SKM-1 treated with dmso at 0.1 percent for 144 hours (cell line): ENCODE measurements at regions not wholly inside any gene's neighbourhood (a gene's known extent, or its start where the extent isn't known, plus 50 kb on each side); places are given as distances from the start of the nearest gene placed in this dataset.
A peak's percentile ranks its signal among the peaks of the same experiment; 100 is the strongest.
"Not testable (repeated sequence)": the region's sequence is repeated elsewhere in the genome, so short reads cannot be mapped to it uniquely, and the experiment has no call there.

Source experiments
- DNase-seq: peaks from one replicate; lab custom pipeline; 2025; ENCODE audit not compliant: unreplicated experiment; lab: John Stamatoyannopoulos, UW

DNA sequence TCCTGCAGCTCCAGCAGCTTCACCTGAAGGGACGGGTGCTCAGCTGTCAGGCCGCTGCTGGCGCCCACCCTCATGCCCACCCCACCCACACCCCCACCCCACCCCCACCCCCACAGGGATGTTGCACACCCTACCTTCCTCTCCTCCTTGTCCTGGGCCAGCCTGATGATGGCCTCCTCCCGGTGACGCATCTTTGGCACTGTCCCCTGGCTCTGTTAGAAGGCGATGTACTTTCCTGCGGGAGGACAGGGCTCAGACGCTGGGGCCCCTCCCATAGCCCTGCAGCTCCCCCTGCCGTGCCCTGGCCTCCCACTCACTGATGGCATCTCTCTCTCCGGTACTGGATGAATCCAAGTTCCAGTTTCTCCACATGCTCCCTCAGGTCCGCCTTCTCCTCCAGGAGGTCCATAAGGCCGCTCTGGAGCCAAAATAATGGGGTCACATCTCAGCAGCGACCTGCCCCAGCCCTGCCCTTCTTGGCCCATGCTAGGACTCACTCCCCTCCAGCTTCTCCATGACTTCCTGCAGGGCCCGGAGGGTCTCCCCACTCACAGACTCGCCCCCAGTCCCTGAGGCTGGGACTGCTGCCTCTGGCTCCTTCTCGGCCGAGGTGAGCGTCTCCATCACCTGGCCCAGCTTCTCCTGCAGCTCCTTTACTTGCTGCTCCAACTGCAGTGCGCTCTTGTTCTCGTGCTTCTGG lies 55.2 kb downstream of the GOLGA8B start:
- DNase-seq, result not testable (repeated sequence)

DNA sequence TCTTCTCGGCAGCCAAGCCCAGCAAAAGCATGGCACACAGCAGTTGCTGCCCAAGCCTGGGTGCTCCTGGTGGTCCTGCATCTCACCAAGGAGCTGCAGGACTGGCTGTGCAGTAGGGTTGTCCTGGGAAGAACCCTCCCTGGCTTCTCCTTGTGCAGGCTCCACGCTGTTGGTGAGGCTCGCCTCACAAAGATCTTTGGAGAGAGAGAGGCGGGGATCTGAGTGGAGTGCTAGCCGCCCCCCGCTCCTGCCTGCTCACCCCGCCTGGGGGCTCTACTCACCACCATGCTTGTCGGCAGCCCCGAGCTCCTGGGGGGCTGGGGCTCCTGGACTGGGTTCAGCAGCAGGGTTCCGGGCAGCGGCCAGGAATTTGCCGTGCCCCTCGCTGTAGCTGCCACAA lies 55.8 kb downstream of the GOLGA8B start:
- not testable (repeated sequence) for DNase-seq

- DNase-seq, result not testable (repeated sequence)
Observed at GRCh38 chr15:34523849-34524248, 59.6 kb downstream of the GOLGA8B start.

DNA sequence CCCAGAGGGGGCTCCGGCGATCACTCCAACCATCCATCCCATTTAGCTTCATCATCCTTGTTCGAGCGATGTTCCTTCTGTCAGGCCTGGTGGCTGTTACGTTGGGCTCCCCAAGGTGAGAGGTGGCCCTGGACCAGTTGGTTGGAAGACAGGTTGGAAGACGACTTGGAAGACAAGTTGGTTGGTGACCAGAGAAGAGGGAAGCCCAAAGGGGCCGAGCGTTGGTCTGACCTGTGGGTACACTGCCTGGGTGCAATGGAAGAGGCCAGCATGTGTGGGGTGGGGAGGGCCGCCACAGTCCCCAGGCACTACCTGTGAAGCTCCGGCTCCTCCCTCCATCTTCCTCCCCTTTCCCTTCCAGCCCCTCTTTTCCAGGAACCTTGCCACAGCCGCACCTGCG lies 60.9 kb downstream of the GOLGA8B start:
- DNase-seq, result not testable (repeated sequence)

GRCh38 chr15:34521802-34522485 lies 61.5 kb downstream of the GOLGA8B start:
- DNase-seq, result not testable (repeated sequence)

DNA sequence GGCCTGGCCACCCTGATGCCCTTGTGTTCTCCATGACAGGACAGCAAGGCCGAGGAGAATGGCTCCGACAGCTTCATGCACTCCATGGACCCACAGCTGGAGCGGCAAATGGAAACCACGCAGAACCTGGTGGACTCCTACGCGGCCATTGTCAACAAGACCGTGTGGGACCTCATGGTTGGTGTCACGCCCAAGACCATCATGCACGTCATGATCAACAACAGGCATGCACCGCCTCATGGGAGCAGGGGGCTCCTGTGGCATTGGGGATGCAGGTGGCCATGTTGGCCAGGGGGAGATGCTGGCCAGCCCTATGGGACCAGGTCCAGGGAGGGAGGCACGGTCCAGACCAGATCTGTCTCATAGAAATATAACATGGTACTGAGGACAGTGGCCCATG lies 62.9 kb downstream of the GOLGA8B start:
- no peak for DNase-seq

- DNase-seq, result not testable (repeated sequence)
Observed at GRCh38 chr15:34520010-34520409, 63.4 kb downstream of the GOLGA8B start.

DNA sequence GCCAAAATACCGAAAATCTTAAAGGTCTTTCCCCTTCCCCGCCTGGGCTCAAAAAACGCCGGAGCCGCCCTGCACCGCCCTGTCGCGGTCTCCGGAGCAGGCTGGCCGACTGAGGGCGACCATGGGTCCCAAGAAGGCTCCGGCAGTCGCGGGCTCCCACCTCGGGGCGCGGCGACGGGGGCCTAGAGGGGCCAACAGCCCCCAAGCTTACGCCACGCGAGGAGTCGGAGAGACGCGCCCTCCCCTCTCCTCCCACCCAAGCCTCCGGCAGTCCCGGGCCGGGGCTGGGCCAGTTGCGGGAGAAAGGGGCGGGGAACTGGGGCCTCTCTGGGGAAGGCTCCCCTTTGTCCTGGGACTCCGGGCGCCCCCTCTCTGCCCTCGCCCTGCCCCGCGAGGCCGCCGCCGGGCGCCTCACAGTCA lies 69.2 kb downstream of the GOLGA8B start:
- DNase-seq, result peak; percentile 7

DNA sequence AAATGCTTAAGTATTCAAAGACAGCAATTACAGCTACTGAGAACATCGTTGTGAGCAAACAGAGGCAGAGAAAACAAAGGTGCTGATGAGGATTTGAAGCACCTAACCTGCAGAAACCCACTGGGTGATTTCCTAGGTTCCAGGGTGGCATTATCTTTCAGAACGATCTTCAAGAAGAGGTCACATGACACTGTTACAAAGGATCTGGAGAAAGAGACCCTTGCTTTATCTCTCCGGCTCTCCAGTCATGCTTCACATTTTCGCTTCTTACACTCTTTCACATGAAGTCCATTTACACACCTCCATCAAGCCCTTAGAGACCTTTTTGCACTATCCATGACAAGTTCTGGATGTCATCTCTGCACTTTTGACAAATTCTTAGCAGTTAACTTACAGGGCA lies 70.8 kb downstream of the GOLGA8B start:
- DNase-seq, result no peak

DNA sequence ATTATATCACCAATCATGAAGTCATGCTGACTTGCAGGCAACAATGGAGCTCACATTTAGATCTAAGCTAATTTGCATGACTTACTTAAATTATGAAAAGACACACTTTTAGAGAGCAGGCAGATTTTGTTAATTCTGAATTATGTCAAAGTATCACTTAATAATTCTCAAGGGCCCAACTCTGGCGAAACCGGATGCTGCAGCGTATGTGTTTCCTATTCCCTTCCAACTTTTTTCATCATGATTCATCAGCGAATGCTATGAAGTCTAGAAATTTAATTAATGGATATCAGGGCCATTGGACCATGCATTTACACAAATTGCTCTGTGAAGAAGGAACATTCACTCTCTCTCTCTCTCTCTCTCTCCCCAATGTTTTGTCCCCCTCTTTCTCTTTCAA lies 63.5 kb upstream of the GOLGA8A start:
- DNase-seq, result no peak

- no peak for DNase-seq
Observed at GRCh38 chr15:34496207-34496995, 58.8 kb upstream of the GOLGA8A start.

- not testable (repeated sequence) for DNase-seq
Observed at GRCh38 chr15:34495707-34496106, 58.1 kb upstream of the GOLGA8A start.

- no peak for DNase-seq
Observed at GRCh38 chr15:34494084-34494399, 56.4 kb upstream of the GOLGA8A start.

DNA sequence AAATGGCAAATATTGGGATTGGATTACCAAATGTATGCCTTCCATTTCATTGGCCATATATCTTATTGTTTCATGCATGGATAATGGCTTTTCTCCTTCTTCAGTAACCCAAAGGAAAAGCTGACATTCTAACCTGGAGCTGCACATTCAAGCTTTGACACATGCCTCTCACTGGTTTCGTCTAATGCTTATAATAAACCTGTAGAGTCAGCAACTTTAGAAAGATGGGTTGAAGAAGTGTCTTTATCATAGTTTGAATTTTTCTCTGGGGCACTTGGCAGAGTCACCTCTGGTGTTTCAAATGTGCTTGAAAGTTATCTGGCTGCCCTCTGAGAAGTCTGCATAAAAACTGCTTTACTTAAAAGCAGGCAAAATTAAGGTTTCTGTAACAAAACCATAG lies 55.4 kb upstream of the GOLGA8A start:
- no peak for DNase-seq

DNA sequence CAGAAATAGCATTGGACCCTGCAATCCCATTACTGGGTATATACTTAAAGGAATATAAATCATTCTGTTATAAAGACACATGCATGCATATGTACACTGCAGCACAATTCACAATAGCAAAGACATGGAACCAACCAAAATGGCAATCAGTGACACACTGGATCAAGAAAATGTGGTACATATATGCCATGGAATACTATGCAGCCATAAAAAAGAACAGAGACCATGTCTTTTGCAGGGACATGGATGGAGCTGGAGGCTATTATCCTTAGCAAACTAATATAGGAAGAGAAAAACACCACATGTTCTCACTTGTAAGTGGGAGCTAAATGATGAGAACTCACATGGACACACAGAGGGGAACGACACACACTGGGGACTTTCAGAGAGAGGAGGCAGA lies 53.9 kb upstream of the GOLGA8A start:
- DNase-seq, result not testable (repeated sequence)

DNA sequence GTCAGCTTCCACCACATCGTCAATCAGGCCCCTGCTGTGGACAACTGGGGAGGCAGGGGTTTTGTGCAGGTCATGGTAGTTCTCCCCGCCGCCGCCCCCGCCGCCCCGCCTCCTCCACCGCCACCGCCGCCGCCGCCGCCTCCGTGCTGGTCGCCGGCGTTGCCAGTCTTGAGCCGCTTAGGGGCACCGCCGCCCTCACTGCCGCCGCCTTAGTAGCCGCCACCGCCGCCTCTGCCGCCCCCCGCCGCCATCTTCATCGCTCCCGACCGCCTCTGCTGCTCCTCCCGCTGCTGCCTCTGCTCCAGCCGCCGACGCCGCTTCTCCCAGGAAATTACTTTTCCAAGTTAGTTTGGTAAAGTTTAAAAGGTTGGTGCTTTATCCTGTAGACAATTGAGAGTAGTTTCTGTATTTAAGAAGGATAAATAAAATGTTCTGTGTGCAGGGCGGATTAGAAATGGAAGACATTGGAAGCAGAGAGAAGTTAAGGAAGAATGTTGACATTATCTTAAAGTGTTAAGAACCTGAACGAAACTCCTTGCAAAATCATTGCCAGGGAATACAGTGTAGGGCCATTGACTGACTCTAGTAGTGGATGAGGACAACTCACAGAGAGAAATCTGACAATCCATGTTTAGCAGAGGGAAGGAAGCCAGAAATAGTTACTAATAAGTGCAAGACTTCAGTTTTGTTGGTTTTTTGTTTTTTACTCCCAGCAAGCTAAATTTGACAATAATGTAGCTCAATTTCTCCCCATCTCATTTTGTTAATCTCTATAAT lies 53.0 kb upstream of the GOLGA8A start:
- no peak for DNase-seq

DNA sequence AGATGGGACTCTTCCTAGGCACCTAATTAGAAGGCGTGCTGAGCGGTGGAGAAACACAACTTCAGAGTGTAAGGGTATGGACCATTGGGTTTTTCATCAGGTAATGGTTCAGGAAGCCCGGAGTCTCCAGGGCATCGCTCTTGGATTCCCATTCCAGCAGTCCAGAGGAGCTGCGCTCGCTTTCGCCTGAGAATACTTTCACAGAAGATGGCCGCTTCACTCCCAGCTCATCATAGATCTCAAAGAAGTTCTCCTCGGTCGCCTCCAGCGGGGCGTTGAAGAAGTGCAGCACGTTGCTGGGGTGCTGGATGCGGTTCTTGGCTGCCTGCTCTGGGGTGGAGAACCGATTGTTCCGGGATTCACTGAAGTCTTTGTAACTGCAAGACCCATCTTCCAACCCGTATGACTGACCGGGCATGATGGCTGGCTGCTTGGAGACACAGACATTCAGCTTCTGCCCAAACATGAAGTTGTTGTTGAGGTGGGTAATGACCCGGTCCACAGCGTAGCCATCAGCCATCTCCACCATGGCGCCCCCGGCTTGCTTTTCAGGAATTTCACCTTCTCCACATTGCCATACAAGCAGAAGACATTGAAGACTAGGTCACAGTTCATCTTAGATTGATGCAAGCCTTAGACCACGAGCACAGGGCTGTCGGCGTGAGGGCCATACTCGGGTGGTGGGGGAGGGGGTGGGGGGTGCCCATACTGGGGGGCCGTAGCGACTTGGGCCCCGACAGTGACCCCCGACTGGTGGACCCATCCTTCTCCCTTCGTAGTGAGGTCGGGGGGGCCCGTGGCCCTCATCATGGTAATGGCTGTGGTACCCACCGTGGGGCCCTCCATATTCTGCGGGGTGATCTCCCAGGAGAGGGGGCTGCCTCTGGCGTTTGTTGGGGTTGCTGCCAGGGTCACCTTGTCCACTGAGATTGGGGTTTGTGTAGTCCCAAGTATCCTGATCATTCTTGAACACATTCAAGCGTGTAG lies 51.7 kb upstream of the GOLGA8A start:
- not testable (repeated sequence) for DNase-seq
